Panc1 (cell line): ENCODE measurements at regions not wholly inside any gene's neighbourhood (a gene's known extent, or its start where the extent isn't known, plus 50 kb on each side); places are given as distances from the start of the nearest gene placed in this dataset.

Experiments
- ATAC-seq: fragments of 200-7000 bp; cut with Tn5 transposase; 2 replicates; pipeline ENCODE4 v1.9.1; 2020; ENCODE audit warnings: mild to moderate bottlenecking, moderate library complexity
- BruUV-seq: library from RNA; stranded (reverse); fragments of 400-500 nt; replicated peaks from 2 replicates; lab custom pipeline; 2021; lab: Mats Ljungman, UMichigan
- CTCF ChIA-PET: fragments of 300-600 bp; sonication (Branson Sonifier 250); formaldehyde crosslinking; loops from one replicate; lab custom pipeline; 2022; ENCODE audit warnings: antibody characterized with exemption; lab: Charles Lee
- POLR2A ChIA-PET: fragments of 300-600 bp; sonication (Branson Sonifier 250); formaldehyde crosslinking; loops from one replicate; lab custom pipeline; 2022; ENCODE audit warnings: antibody characterized with exemption; lab: Charles Lee
- DNase-seq: peaks from one replicate; pipeline ENCODE4 v3.0.0-alpha.2; 2010; ENCODE audit warnings: low read depth, low spot score
- H3K27ac ChIP-seq: 2 replicates; pipeline ENCODE4 v1.5.1; 2011; ENCODE audit warnings: mild to moderate bottlenecking, low read length, inconsistent platforms
- H3K27me3 ChIP-seq: fragments of 200-500 bp; sonication (Bioruptor generic); 2 replicates; pipeline ENCODE4 v1.6.0; 2014; ENCODE audit warnings: low read length, inconsistent platforms; ENCODE audit not compliant: control insufficient read depth, insufficient read depth
- H3K36me3 ChIP-seq: fragments of 200-500 bp; sonication (Bioruptor generic); 2 replicates; pipeline ENCODE4 v1.5.1; 2014; ENCODE audit warnings: inconsistent platforms, mild to moderate bottlenecking, low read length, moderate library complexity; ENCODE audit not compliant: control insufficient read depth, insufficient read depth
- H3K4me1 ChIP-seq: 2 replicates; pipeline ENCODE4 v1.5.1; 2011; ENCODE audit warnings: inconsistent platforms, mild to moderate bottlenecking, low read length, moderate library complexity; ENCODE audit not compliant: control insufficient read depth, insufficient read depth
- H3K4me3 ChIP-seq, 2 experiments: 2 replicates each; pipeline ENCODE4 v1.5.1; 2011 to 2012; ENCODE audit warnings: low read depth in 2 of 2, low read length in 2 of 2, mild to moderate bottlenecking in 2 of 2, inconsistent platforms in 1 of 2, moderate library complexity in 1 of 2
- H3K9me3 ChIP-seq: fragments of 200-500 bp; sonication (Bioruptor generic); 2 replicates; pipeline ENCODE4 v1.5.1; 2014; ENCODE audit warnings: low read depth, mild to moderate bottlenecking, inconsistent platforms, low read length, moderate library complexity; ENCODE audit not compliant: control insufficient read depth, insufficient read depth
- CTCF ChIP-seq: fragments of 450-650 bp; IDR thresholded peaks from 2 replicates; pipeline ENCODE4 v1.5.1; 2017; ENCODE audit warnings: mild to moderate bottlenecking
- POLR2AphosphoS5 ChIP-seq: IDR thresholded peaks from 2 replicates; pipeline ENCODE4 v1.6.1; 2012; ENCODE audit warnings: mild to moderate bottlenecking, low read depth, low read length, moderate library complexity
- REST ChIP-seq, 2 experiments: IDR thresholded peaks; 2 replicates each; pipeline ENCODE4 v1.6.1; 2011 to 2012; ENCODE audit warnings: low read depth in 2 of 2, control low read depth in 1 of 2, low read length in 1 of 2, mild to moderate bottlenecking in 1 of 2, moderate library complexity in 1 of 2; ENCODE audit not compliant: insufficient read depth in 1 of 2
- SIN3A ChIP-seq: IDR thresholded peaks from 2 replicates; pipeline ENCODE4 v1.6.1; 2012; ENCODE audit warnings: low read depth, mild to moderate bottlenecking, low read length, moderate library complexity, borderline replicate concordance; ENCODE audit not compliant: insufficient read depth
- TCF7L2 ChIP-seq: IDR thresholded peaks from 2 replicates; pipeline ENCODE4 v1.6.1; 2011; ENCODE audit warnings: mild to moderate bottlenecking, low read depth, low read length, inconsistent platforms
- in situ Hi-C: cut with HindIII; loops from 2 replicates; pipeline ENCODE4 v1.10.0; 2016; ENCODE audit warnings: low sequenced_read_pairs, low pct_unique_long_range_greater_than_20kb
- intact Hi-C: fragments of 100-400 bp; cut with micrococcal nuclease; formaldehyde crosslinking; loops from one replicate; pipeline ENCODE4 v1.10.0; 2022; ENCODE audit not compliant: unreplicated experiment

GRCh38 chr19:27734496-27735220 is 1478.3 kb downstream of the UQCRFS1 start:
- POLR2A ChIA-PET: no interaction called here
- no peak for DNase-seq
- intact Hi-C loops (no loop called here), in situ Hi-C loops (no loop called here)
- Histone ChIP-seq H3K27ac (no peak overlapping the region), H3K4me3 (no peak overlapping the region), H3K27me3 (no peaks in the 10 kb centered on the region), H3K4me1 (no peaks in the 10 kb centered on the region), H3K9me3 (peaks cover 12% of the 10 kb centered on the region; the same call in 1 of the 2 replicates), H3K36me3 (no peaks in the 10 kb centered on the region)
- no TSS peak for BruUV-seq
- no peak for ATAC-seq
- CTCF ChIA-PET: no interaction called here
- TF ChIP-seq TCF7L2: no peak
- TF ChIP-seq SIN3A: no peak
- no peak for TF ChIP-seq CTCF
- no peak for TF ChIP-seq POLR2AphosphoS5
- TF ChIP-seq REST (IDR thresholded peaks at IDR 0.05; ENCODE audit: insufficient read depth in 1 of 2, low read depth in 2 of 2, low read length in 1 of 2): no peak

GRCh38 chr19:27733551-27734266 is 1479.2 kb downstream of the UQCRFS1 start:
- in situ Hi-C loops (no loop called here), intact Hi-C loops (no loop called here)
- ChIA-PET CTCF (no interaction called here), POLR2A (no interaction called here)
- DNase-seq (no peak), ATAC-seq (no peak)
- BruUV-seq: no TSS peak
- no peak for TF ChIP-seq CTCF
- TF ChIP-seq REST (IDR thresholded peaks at IDR 0.05; ENCODE audit: insufficient read depth in 1 of 2, low read depth in 2 of 2, low read length in 1 of 2): no peak
- no peak for TF ChIP-seq TCF7L2
- no peak for TF ChIP-seq POLR2AphosphoS5
- TF ChIP-seq SIN3A: no peak
- peaks cover 18% of the 10 kb centered on the region; the same call in 1 of the 2 replicates for H3K9me3 ChIP-seq
- no peak overlapping the region for H3K4me3 ChIP-seq
- H3K27ac ChIP-seq: no peak overlapping the region
- no peaks in the 10 kb centered on the region for H3K27me3 ChIP-seq
- H3K4me1 ChIP-seq: no peaks in the 10 kb centered on the region
- H3K36me3 ChIP-seq: no peaks in the 10 kb centered on the region
